ENCODE measurements at regions not wholly inside any gene's neighbourhood (a gene's known extent, or its start where the extent isn't known, plus 50 kb on each side); places are given as distances from the start of the nearest gene placed in this dataset.
A peak's percentile ranks its signal among the peaks of the same experiment; 100 is the strongest.

DNA sequence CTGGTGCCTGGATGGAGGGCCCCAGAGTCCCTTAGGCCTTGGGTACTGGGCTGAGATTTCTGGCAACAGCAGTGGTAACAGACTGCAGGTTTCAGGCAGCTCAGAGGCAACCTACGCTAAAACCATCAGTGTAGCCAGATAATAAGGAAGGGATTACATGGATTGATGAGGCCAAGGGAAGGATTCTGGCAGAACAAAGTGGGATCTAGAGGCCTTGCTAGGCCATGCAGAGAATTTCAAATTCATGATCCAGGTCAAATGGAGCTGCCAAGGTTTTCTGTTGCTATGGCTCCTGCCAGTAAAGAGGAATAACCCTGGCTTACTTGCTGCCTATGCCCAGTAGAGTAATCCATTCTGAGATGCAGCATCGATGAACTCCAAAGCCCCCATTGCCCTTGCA, 445.7 kb downstream of the ADRA2A start:
- no peak for DNase-seq

DNA sequence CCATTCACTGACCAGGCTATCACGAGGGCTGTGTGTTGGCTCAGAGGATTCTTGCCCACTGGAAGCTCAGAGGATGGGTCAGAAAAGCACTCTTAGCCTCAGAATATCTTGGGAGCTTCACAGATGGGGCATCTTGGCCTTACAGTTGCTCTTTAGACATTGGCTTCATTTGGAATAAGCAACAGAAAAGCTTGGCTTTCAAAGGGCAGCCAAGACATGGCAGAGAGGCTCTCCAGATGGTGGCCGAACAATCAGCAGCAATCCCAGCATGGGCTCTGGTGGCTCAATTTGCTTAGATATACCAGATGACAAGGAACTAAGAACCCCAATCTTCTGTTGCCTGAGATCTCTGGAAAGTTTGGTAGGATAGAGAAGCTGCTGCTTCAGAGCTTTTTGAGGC, 446.2 kb downstream of the ADRA2A start:
- no peak for DNase-seq

DNA sequence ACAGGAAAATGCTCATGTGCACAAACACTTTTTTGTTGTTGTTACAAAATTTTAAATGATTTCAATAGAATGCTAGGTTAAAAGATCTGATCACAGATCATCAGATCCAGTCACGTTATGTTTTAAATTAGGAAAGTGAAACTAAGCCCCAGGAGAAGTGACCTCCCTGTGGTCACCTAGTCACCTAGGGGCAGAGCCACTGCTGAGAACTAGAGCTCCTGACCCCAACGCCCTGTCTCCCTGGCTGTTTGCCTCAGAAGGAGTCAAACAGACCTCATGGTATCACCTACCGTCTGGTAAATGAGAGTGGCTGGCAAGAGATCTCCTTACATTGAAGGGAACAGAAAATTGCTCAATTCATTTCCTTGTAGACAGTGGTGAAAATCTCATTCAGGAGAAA, 447.3 kb downstream of the ADRA2A start:
- DNase-seq = no peak

DNA sequence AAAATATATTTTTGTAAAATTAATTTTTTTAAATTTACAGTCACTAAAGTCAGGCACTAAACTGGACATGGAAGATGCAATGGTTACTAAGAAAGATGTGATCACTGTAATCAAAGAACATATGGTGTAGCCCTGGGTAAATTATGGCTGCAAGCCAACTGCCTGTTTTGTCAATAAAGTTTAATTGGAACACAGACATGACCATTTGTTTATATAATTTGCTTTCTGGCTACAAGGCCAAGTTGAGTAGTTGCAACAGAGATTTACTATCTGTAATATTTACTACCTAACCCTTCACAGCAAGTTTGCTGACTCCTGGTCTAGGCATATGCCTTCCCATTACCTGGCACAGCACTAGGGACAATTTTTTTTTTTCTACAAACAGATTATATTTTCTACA, 448.9 kb downstream of the ADRA2A start:
- no peak for DNase-seq

DNA sequence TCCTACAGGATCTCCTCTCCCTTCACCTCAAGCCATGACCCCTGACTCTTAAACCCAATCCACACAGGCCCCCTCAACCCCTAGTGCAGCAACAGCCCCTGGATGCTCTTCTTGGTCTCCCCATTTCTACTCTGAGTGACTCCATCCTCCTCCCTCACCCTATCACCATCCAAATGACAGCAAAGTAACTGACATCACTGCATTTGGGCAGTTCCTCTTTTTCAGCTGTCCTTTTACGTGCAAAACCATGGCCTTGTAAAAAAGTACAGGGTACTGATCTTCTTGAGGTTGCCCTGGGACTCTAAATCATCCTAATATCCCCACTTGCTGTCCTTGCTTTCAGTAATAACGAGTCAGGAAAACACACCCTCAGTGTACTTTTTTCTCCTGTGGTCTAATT, 454.9 kb downstream of the ADRA2A start:
- no peak for DNase-seq

DNA sequence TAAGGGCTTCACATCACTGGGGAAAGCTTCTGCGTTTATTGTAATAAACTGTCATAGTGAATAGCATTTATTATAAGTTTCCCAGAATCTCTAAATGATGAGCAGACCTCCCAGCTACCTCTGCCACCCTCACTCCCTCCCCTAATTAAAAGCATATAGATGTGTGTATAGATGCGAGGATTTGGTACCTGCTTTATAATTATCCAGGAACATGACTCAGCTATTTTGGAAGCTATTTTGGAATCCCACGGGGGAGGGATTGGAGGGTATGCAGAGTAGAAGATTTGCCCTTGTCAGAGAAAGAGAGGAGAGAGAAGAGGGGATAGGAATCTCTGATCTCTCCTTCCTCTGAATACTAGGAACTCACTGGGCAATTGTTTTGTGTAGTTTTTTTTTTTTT, 455.3 kb downstream of the ADRA2A start:
- DNase-seq = no peak

DNA sequence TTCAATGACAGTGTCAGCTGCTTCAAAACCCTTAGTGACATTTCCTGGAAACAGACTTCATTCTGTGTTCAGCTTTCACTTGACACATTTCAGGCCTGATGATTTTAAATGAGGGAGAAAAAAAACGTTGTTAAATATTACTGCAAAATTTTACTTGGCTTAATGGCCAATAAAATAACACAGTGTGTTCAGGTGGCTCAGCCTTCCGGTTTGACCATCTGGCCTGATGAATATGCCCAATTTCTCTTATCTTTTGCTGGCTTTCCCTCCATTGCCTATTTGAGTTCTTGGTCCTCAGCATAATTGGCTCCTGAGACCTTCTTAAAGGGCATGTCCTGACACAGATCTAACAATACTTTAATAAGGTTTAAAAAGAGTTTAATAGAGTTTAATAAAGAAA, 462.4 kb downstream of the ADRA2A start:
- DNase-seq = no peak

DNA sequence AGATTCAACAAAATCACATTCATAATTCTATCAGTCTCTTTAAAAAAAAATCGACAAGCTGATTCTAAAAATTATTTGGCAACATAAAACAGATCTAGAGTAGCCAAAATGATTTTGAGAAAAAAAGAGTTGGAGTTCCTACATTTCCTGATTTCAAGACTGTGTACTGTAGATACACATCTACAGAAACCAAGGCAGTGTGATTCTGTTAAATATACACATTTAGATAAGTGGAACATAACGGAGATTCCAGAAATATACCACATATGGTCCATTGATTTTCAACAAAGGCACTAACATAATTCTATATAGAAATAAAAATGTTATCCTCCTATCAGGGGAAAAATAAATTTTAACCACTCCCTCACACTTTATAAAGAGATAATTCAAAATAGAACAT, 467.0 kb downstream of the ADRA2A start:
- DNase-seq = no peak

DNA sequence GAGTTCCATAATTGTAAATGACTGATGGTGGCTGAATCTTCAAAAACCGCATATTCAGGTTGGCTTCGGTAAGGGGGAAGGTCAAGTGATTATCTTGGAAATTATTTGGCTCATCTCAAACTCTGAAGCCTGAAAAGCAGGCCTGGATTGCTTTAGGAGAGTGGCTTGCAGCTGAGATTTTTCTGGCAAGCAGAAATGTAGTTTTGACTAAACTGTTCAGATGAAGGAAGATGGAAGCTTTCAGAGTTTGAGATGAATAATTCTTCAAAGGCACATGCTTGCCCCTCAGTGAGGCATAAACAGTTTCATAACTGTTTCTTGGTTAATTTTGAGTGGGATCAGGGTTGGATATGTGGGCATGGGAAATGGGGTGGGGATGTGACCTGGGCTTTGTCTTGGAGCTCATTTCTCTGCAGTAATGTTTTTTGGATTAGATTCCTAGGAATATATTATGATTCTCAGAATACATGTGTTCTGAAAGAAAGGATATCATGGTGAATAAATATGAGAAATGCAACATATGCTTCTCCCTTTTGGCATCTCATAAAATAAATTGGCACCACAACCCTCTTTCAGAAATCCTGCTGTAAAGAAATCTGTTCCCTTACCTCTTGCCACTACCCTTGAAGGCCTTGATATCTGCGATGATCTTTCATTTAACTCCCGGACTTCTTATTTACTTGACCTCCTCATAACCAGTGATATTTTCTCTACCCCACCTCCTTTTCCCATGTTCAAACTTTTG, 469.2 kb downstream of the ADRA2A start:
- no peak for DNase-seq

DNA sequence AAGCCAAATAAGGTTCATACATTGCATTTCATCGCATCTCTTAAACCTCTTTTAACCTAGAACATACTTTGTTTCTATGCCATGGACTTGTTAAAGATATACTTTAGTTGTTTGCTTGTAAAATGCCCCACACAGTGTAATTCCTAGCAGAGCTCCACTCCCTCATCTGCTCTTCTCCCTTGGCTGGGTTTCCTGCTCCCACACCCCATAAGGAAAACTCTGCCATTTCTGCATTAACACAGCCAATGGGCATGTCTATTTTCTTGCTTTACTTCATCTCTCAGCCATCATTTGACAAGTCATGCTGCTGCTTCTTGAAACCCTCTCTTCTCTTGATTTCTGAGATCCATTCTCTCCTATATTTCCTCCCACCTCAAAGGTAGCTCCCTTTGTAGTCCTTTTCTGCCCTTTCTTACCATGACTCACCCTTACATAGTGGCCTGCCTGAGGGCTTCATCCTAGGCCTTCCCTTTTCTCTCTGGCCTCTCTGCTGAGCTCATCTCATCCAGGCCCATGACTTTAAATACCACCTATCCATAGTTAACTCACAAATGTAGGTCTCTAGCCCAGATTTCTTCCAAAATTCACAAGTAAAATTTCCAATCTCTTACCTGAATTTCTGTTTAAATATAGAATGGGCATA, 471.4 kb downstream of the ADRA2A start:
- no peak for DNase-seq

DNA sequence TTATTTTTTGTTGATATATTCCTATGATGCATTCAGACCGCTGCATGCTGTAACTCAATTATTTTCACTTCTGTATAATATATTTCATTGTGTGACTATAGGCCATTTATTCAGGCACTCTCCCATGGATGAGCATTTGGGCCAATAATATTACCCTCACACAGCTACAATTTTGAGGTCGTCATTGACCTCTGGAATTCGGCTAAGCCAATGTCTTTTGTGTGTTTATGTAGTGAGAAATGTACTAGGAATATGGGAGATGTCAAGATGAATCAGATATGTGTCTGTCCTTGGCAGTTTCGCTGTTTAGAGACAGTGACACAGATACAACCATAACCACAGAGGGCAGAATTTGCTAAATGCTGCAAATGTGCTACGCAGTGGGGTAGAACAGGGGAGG, 474.2 kb downstream of the ADRA2A start:
- no peak for DNase-seq

DNA sequence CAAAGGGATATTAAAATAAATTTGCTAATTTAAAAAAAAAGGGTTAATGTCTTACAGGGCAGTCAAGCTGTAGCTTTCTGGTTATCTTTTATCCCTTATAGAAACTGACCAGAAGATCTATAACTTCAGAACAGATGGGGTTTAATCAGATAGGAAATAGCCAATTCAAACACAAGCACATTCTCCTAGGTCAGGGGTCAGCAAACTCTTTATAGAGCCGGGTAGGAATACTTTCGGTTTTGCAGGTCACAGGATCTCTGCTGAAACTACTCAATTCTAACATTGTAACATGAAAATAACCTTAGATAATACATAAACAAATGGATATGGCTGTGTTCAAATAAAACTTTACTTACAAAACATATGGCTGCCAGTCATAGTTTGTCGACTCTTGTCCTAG, 479.8 kb downstream of the ADRA2A start:
- DNase-seq = no peak

DNA sequence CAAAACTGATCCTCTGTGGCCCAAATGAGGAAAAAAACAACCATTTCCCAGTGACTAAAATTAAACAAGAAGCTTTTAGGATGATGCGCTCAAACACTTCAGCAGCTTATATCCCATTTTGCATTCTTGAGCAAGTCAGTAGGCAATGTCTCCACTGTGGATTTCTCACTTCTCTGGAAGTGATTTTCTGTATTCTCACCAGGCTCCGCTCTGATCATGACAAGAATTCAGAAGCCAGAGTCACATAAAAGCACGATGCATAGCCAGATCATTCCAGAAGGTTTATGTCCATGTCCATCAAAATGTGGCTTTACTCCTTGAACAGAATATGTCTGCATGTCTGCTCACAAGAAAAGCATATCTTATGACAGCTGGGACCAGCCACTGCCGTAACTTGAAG, 481.4 kb downstream of the ADRA2A start:
- DNase-seq = no peak

DNA sequence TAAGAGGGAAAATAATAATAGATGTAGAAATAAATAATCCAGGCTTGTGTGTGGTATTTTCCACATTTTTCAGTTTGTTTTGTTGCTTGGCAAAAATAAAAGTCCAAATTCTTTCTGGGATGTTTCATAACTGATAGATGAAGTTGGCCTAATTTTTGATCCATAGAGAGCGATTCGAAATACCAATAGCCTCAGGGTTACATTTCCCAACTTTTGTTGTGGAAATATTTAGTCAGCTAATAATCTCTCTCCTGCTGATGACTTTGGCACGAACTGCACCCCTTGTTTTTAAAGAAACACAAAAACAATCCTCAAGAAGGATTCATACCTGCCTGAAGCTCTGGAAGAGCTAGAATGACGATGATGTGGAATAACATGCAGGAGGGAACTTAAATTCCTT, 483.2 kb downstream of the ADRA2A start:
- DNase-seq = no peak

DNA sequence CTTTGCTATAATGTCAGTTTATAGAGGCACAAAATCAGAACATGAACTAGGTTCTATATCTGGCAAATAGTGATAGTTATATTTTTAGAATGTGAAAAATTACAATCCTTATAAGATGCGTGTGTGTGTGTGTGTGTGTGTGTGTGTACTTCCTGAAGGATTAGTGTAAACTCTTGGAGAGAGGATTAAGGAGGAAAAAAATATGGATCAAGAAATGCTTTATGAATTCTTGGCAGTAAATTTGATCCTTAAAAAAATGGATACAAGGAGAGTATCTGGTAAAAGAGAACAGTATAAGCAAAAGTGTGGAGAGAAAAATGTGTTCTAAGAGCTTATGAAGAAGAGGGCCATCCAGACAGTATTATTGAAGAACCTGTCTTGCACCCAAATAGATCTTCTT, 484.3 kb downstream of the ADRA2A start:
- no peak for DNase-seq

DNA sequence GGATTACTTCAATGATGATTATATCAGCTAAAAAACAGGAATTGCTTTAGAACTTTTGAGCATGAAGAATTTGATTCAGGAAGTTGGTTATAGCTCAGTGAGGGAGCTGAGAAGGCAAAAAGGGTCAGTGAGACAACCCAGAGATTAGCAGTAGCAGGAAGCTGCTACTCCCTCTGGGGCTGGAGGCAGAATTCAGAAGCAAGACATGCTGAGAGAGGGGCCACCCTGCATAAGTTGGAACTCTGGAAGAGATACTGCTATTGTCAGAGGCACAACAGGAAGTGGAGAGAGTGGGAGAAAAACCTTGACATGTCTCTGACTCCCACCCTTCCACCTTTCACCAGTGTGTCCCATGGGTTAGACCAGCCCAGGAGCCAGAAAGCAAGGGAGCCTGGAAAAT, 488.7 kb downstream of the ADRA2A start:
- DNase-seq = no peak

DNA sequence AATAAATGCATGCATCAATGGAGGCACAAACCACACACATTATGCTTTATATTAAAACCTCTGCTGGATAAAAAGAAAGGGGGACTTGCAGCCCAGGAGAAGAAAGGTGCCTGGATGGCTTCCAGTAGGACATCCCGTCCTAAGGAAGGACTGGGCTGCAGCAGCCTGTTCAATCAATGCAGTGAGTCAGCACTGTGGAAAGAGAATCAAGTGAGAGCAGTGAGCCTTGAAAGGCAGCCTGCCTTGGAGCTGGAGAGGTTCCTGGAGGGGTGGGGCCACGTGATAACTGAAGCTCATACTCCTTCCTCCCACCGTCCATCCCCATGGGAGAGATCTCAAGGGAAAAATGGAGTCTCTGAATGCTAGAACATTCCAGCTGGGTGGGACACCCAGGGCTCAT, 501.2 kb downstream of the ADRA2A start:
- DNase-seq = no peak

DNA sequence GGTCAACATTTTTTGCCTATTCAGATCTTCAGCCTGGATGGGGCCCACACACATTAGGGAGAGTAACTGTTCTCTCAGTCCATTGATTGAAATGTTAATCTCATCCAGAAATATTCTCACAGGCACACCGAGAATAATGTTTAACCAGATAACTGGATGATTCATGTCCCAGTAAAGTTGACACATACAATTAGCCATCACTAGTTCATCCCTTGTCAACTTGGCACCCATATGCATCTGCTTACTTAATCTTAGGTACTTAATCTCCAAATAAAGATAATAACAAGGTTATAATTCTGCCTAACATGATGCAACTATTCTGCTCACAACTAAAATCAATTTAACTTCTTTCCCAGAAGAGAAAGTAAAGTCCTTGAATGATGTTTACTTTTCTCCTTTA, 502.6 kb downstream of the ADRA2A start:
- no peak for DNase-seq

DNA sequence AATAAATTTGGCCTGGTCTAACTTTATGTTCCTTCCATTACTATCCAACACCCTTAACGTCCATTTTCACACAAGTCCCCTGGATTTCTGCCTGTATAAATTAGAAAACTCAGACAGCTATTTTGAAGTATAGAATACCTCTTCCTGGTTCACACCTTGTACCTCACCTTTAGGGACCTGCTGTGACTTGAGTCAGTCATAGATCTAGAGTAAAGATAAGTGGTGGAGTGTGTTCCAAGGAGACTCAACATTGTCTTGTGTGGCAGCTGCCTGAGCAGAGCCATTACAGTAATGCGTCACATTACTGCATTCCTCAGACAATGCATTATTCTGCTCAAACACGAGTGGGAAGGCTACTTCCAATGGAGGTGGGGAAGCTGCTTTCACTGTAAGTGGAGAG, 513.9 kb downstream of the ADRA2A start:
- no peak for DNase-seq

DNA sequence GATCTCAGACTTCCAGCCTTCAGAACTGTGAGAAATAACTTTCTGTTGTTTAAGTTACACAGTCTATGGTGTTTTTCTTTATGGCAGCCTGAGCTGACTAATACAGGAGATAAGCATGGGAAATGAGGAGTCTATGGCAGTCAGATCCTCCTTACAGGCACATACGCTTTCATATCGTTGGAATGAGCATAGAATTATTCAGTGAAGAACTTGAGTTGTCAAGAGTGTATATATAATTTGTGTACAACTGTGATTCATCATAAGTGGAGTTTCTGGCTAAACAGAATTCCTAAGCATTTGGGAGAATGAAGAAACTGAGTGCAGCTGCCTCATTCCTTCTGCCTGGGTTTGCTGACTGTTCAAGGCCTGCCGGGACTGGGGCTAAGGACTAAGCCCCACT, 516.7 kb downstream of the ADRA2A start:
- no peak for DNase-seq

DNA sequence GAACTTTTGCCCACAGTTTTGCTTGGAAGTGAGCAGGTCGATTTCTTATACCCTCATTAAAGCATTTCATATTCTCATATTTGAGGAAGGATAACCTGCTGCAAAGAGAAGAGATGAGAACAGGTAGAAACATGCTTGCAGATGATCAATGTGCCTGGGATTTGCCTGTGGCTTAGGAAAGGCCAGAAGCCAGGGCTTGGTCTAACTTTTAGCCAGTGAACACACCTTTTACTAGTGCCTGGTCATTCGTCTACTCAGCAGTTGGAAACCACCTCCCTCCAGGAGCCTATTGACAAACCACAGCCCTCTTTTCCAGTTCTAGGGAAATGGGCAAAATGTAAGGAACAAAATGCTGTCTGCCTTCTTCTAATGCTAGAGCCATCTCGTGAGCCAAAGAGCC, 518.3 kb downstream of the ADRA2A start:
- no peak for DNase-seq

DNA sequence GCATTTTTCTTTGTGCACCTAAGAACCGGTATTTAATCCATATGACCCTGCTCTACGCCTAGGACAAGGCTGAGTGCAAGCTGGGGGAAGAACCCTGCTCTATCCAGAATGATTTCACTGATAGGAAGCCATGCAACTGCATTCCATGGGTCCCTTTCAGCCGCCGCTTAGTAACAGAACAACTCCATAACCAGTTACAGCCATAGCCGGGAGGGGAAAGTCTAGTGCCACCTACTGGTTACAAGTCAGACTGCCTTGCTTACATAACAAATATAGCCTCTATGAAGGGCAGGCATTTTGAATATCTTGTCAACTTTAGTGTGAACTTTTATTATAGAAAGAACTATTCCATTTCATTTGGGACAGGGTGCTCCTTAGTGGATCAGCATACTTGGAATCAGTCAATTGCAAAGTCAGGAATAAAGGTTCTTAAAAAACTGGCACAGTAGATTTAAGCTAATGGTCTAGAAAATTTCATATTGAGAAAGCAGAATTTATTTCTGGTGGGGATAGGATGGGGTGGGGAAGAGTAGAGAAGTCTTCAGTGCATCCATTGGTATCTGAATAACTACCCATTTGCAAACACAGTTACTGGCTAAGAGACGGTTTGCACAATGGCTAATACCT, 521.7 kb downstream of the ADRA2A start:
- DNase-seq = peak; percentile 48 to 56

DNA sequence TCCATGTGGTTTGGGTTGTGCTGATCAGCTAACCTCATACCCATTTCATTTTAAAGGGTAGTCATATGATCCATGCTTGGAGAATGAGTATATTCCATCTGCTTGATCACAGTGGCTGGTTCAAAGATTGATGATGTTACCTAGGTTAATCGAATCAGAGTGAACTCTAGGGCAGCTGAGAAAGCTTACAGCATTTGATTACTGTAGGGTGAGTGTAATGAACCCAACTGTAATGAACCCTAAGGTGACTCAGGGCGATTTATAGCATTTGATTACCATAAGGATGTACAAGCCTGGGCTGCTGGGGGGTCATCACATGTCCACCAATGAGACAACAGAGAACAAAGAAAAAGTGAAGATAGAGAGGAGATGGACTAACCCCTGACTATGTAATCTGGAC, 523.1 kb downstream of the ADRA2A start:
- DNase-seq = no peak

DNA sequence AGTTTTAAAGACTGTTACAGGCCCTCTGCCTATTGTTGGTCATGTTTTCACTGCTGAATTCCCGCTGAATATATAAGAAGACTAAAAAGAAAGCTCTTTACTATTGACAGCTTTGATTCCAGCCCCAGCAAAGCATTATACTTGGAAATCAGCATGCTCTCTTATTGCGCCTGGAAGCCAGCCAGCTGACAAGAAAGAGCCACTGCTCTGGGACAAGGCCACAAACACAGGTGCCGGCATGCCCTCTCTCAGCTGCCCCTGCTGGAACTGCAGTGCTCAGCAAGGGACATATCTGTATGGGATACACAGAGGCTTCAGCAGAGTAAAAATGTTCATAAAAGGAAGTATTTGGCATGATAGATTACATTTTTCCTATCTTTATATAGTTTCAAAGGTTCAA, 523.9 kb downstream of the ADRA2A start:
- DNase-seq = no peak

DNA sequence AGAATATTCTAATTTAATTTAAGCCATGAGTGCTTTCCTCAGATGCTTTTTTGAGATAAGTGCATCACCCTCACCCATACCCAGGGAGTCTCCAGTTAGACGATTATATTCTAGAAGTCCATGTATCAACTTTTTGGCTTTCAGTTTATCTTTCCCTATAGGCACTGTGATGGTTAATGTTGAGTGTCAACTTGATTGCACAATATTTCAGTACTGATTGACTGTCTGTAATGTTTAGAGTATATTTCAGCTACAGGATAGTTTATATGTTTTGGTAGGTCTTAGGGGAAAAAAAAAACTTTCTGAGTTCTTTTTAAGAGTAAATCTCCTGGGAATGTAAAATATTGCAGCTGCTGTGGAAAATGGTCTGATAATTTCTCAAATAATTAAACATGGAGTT, 535.4 kb downstream of the ADRA2A start:
- DNase-seq = no peak

Data from AML-193 (cell line).